C4-2B (cell line): ENCODE measurements at regions not wholly inside any gene's neighbourhood (a gene's known extent, or its start where the extent isn't known, plus 50 kb on each side); places are given as distances from the start of the nearest gene placed in this dataset.

Experiments used
- CTCF ChIP-seq: fragments of 450-650 bp; conservative IDR thresholded peaks from 2 replicates; pipeline ENCODE4 v1.5.1; 2017; ENCODE audit warnings: mild to moderate bottlenecking
- ZFX ChIP-seq: fragments of 450-650 bp; IDR thresholded peaks from 2 replicates; pipeline ENCODE4 v1.6.1; 2017

- no peak for TF ChIP-seq CTCF
- no peak for TF ChIP-seq ZFX
These were observed 75.8 kb upstream of the AFF2 start for GRCh38 chrX:148424570-148424969.
